Activated T-cell treated with anti-CD3 and anti-CD28 coated beads for 48 hours (primary cell): ENCODE measurements at regions not wholly inside any gene's neighbourhood (a gene's known extent, or its start where the extent isn't known, plus 50 kb on each side); places are given as distances from the start of the nearest gene placed in this dataset.
"Not testable (repeated sequence)": the region's sequence is repeated elsewhere in the genome, so short reads cannot be mapped to it uniquely, and the experiment has no call there.

Experiments used
- DNase-seq: peaks from one replicate; pipeline ENCODE4 v3.0.0-alpha.2; 2020; ENCODE audit warnings: low read depth

DNA sequence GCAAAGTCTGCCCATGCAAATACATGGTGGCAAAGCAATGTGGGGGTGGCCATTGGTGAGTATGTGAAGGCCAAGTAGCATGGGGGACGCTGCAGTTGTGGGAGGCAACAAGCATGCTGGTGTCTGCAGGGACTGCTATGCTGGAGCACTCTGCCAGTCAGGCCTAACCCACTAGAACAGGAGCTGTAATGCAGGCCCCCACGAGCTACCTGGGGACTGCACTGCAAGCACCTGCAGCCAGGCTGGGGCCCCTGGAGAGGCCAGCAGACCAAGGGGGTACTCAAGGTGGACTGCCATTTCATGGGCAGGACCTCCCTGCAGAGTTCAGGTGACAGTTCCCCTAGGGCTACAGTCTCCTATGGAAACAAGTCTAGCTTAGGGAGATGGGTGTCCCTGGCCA, 183.8 kb upstream of the PDE4D start:
- DNase-seq = no peak

DNA sequence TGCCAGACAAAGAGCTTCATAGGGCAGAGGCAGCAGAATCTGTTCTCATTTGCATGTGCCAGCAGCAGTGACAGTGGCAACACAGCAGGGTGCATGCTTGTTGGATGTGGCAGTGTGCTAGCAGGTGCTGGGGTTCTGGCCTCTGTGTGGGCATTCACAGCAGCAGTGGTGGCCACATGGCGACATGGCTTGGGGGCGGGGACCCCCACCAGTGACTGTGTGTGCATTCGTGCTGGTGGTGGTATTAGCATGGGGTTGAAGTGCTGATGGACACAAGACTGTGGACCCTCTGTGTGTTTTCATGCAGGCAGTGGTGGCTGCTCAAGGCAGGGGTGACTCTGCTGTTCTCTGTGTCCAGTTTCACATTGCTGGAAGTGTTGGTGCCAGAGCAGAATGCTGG, 183.2 kb upstream of the PDE4D start:
- no peak for DNase-seq

DNA sequence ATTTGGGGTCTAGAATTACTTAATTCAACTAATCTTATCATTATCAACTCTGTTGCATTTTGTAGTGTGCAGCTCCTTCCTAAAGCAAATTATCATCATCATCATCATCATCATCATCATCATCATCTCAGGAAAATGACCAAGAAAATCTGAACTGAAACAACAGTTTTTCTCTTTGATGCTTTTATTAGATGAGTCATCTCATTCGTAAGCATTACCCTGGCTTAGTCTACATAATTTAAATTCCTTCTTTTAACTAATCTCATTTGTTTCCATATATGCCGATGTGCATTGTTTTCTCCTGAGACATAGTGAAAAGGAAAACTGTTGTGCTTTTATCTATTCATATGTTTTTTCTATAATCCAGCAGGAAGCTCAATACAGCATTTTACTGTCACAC, 173.0 kb upstream of the PDE4D start:
- DNase-seq = no peak

DNA sequence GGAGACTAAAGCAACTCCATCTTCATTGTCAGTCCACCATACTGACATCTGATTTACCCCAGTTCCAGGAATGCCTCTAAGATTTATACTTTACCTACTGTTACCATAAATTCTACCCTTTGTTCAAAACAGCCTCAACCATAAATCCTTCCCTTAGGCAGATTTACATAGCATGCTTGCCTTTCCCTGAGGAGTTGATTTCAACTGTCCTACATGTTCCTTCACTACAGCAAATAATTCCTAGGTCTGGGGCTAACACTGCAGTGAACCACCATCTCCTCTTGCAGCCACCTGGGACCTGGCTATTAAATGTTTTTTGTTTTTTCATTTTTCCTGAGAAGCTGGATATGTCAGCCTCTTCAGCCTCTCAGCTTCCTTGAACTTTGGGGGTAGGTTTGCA, 166.9 kb upstream of the PDE4D start:
- no peak for DNase-seq

DNA sequence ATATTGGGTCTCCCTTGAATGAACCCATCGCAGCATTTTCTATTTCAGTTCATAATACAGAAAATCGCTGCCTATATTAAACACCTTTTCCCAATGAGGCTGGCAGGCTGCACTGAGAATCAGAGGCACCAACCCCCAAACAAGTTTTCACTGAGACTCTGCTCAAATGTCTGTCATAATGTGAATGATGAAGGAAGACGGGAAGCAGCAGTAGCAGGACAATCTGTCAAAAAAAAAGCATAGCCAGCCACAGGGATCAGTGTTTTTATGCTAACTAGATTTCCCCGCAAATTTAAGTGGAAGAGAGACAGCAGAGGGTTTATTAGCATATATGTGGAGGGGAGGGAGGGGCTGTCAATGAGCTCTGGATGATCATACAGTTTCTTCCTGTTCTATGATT, 162.7 kb upstream of the PDE4D start:
- no peak for DNase-seq

DNA sequence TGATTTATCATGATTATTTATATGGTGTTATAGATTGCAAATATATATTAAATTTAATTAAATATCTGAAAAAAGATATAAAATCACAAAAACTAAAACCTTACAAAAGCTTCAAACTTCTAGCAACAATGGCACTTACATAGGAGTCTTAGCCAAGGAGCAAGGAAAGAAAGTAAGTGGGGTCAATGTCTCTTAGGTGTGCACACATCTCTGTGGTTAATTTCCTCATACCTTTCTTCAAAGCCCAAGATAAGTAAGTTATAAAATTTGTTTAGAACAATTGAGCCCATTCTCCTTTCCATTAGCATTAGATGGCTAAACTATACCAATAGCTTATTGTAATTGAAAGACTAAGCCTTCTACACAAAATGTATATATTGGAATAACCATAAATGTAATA, 161.6 kb upstream of the PDE4D start:
- DNase-seq = no peak

DNA sequence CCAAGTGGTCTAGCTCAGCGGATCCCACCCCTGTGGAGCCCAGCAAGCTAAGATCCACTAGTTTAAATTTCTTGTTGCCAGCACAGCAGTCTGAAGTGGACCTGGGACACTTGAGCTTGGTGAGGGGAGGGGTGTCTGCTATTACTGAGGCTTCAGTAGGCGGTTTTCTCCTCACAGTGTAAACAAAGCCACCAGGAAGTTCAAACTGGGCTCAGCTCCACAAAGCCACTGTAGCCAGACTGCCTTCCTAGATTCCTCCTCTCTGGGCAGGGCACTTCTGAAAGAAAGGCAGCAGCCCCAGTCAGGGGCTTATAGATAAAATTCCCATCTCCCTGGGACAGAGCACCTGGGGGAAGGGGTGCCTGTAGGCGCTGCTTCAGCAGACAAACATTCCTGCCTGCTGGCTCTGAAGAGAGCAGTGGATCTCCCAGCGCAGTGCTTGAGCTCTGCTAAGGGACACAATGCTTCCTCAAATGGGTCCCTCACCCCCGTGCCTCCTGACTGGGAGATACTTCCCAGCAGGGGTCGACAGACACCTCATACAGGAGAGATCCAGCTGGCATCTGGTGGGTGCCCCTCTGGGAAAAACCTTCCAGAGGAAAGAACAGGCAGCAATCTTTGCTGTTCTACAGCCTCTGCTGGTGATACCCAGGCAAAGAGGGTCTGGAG, 148.6 kb upstream of the PDE4D start:
- not testable (repeated sequence) for DNase-seq

DNA sequence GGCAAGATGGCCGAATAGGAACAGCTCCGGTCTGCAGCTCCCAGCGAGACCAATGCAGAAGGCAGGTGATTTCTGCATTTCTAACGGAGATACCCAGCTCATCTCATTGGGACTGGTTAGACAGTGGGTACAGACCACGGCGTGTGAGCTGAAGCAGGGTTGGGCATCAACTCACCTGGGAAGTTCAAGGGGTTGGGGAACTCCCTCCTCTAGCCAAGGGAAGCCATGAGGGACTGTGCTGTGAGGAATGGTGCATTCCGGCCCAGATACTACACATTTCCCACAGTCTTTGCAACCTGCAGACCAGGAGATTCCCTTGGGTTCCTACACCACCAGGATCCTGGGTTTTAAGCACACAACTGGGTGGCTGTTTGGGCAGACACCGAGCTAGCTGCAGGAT, 148.0 kb upstream of the PDE4D start:
- DNase-seq = not testable (repeated sequence)

DNA sequence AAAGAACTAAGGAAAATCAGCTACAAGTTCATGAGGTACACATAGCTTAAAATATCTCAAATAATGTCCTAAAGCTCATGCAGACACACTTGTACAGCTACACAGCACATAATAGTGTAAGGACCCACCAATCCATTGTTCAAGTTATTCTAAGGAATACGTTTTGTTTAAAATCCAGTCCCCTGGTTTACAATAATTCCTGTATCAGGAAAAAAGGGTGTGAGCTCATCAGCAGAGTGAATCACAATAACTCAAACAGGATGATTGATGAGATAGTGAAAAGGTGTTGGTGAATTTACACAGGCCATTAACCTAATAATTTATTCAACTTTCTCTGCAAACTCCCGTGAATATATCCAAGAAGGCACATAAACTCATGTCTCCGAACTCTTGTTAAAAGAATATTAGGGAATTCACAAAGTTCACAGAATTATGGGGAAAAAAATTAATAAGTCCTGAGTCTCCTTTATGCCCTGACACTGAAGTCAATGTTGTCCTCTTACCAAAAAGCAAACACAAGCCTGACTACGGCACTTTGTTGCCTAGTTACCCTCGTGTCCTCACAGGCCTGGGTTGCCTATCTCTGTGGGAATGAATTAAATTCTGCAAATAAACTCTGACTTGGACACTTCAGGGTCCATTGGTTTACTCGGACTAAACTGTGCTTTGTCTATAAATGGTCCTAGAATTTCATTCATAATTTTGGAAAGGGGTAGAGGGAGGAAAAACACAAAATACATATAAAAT, 142.8 kb upstream of the PDE4D start:
- no peak for DNase-seq

DNA sequence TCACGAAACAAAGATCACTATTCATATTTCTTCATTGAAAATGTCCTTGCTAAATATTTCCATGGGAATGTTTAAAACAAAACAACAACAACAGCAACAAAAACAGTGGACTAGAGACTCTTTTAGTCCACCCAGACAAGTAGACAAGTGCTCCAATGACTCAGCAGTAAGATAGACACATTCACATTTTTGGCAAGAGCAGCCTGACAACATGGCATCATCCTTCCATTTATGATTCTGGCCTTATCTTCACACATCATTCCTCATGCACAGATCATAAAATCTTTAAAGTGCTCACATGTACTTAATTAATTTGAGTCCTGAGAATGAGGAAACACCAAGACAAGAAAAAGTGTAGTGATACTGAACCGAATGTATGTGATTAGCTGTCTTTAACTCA, 132.6 kb upstream of the PDE4D start:
- DNase-seq = no peak

DNA sequence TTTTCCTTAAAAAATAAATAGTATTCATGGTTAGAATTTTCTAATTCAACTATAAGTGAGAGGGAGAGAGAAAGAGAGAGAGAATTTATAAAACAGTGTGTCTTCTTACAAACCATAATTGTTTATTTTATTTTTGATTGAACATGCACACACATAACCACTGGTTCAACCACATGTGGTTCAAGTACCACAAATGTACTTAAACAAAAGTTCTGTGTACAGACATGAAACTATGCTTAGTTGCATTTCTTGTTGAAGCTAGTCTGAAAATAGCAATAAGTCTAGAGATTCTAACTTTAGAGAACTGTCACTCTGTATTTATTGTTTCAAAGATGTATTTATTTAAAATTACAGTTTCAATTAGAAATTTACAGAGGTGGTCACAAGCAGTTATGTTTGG, 130.6 kb upstream of the PDE4D start:
- DNase-seq = no peak

DNA sequence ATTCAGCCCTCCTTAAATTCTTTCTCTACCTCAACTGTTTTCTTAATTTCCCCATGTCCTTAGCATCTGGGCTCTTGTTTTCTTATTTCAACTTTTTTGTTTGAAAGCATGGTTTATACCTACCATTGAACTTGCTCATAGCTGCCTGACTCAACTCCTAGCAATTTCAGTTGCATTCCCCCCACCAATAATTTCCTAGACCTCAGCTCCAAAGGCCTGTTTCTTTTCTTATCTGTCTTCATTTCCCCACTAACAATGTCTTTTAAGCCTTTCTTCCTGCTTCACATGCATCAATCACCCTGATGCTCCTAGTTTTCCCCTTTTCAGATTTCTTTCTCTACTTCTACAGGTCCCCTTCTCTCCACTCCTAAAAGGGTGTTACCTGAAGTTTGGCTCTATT, 129.7 kb upstream of the PDE4D start:
- no peak for DNase-seq

DNA sequence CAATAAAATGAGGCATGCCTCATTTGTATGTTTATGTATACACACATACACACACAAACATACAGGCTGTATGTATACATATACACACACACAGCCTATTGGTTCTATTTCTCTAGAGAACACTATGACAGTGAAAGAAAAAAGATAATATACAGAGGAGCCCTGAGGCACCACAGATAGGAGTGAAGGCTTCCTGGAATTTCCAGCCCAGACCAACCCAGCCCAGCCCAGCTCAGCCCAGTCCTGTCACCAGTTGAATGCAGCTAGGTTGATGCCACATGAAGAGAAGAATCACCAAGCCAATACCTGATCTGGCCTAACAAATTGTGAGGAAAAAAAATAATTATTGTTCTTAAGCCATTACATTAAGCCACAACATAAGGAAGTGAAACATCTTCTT, 126.9 kb upstream of the PDE4D start:
- no peak for DNase-seq

DNA sequence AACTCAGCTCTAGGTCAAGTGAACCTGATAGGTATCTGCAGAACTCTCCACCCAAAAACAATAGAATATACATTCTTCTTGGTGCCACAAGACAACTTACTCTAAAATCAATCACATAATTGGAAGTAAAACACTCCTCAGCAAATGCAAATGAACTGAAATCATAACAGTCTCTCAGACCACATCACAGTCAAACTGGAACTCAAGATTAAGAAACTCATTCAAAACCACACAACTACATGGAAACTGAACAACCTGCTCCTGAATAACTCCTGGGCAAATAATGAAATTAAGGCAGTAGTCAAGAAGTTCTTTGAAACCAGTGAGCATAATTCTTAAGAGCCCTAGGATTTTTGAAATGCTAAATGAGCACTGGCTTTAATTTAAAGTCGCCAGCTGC, 125.4 kb upstream of the PDE4D start:
- DNase-seq = not testable (repeated sequence)

DNA sequence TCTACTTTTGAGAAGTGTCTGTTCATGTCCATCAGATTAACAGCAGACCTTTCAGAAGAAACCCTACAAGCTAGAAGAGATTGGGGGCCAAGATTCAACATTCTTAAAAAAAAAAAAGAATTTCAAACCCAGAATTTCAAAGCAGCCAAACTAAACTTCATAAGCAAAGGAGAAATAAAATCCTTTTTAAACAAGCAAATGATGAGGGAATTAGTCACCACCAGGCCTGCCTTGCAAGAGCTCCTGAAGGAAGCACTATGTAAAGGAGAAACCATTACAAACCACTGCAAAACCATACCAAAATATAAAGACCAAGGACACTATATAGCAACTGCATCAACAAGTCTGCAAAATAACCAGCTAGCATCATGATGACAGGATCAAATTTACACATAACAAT, 124.6 kb upstream of the PDE4D start:
- DNase-seq = no peak

DNA sequence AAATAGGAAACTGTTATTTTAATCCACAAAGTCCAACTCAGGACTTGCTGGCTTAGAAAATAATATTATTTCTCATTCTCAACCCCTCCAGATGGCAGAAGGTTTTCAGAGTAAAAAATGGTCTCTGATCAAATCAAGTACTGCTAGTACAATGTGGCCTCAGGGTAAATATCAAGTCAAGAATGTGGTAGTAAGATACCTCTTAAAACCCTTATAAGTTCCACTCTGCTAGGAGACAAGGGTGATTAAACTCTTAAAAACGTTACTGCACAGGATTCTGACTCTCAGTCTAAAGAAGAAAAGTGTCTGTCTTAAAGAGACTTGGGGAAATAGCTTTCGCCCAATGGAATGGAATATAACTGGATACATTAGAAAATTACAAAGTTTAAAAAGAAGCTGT, 120.8 kb upstream of the PDE4D start:
- DNase-seq = no peak

DNA sequence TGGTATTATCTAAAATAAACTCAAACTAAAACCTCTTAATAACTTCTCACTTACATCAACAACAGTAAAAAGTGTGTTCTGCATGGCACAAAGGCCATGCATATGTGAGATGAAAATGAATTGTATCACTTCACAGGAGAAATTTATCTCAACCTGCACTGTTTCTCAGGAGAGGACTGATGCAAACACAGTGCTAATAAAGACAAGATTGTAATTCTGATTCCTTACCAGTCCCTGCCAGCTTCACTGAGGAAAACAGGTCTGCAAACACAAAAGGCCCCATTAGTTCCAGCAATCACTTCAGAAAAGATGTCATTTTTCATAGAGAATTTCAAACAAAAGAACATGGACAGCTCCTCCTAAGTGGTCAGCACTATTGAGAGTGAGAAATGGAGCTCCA, 117.3 kb upstream of the PDE4D start:
- no peak for DNase-seq

DNA sequence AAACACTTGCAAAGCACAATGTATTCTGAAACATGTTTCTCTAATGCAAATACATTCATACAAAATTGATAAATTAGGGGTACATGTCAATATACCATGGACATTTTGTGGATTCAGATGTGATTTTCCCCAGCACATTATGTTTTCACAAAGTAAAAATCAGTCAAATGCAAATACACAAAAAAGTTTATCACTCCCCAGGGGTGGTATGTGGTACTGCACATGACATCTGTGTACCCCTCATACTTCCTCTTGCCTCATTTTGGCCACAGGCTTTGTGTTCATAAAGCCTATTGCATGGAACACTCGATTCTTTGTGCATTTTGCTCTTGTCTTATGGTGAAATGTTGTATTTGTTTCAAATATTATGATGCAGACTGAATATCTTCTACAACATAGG, 116.8 kb upstream of the PDE4D start:
- DNase-seq = no peak

DNA sequence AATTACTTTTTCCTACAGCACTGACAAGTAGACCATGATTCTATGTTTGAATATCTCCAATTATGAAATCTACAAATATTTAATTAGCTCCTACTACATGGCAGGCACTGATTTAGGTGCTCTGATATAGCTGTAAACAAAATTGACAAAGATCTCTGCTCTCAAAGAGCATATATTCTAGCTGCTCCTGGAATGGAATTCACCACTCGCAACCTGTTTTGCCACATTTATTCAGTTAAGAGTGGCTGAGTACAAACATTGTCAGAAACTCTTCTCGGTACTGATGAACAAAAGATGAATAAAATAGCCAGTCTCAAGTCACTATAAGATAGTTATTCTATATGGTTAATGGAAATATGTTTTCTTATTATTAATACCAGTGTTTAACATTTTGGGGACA, 114.2 kb upstream of the PDE4D start:
- no peak for DNase-seq

DNA sequence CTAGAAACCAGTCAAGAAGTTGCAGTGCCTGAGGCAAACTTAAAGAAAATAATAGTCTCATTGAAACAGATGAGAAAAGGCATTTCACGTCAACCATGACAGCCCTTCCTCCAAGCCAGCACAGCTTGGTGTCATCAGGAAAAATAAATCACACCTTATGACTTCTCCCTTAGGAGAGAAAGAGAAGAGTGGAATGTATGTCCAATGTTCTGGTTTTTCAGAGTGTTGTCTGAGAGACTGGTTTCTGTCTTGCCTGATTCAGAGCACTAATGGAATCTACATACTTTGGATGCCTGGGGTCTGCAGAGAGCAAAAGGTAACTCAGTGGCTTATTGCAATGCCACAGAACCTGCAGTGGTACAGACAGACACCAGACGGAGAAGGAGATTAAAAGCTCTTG, 105.5 kb upstream of the PDE4D start:
- DNase-seq = no peak

DNA sequence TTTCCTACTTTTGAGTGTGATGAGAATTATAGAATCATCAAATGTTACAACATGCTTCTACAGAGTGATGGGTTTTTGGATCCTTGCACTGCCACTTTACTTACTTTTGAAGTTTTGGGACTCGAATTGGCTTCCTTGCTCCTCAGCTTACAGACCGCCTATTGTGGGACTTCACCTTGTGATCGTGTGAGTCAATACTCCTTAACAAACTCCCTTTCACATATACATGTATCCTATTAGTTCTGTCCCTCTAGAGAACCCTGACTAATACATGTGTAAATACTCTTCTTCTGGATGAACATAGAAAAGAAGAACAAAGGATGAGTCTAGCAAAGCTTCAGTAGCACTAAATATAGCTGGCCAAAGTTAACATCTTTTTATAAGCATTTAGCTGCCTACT, 98.7 kb upstream of the PDE4D start:
- no peak for DNase-seq

DNA sequence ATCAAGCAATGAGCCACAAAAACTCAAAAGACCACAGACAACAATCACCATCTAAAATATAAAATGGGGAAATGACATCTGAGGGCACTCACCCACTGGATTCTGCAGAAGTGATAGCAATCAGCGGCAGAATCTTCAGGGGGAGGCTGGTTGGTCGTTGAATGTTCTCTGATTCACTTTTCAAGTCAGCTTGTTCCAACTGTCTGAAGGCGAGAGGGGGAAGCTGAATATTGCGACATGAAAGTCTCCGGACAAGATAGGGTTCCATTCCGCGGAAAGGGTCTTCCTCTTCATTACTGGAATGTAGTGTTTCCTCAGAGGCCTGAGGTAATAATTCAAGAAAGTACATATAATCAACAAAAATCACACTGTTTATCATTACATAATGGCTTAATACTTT, 94.9 kb upstream of the PDE4D start:
- no peak for DNase-seq

DNA sequence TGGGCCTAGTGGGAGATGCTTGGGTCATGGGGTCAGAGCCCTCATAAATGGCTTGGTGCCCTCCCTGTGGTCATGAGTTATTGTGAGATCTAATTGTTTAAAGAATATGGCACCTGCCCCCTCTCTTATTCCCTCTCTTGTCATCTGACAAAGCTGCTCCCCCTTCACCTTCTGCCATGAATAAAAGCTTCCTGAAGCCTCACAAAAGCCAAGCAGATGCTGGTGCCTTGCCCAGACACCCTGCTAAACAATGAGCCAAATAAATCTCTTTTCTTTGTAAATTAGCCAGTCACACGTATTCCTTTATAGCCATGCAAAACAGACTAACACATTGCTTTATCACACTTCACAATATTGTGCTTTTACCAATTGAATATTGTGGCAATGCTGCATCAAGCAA, 82.8 kb upstream of the PDE4D start:
- no peak for DNase-seq

DNA sequence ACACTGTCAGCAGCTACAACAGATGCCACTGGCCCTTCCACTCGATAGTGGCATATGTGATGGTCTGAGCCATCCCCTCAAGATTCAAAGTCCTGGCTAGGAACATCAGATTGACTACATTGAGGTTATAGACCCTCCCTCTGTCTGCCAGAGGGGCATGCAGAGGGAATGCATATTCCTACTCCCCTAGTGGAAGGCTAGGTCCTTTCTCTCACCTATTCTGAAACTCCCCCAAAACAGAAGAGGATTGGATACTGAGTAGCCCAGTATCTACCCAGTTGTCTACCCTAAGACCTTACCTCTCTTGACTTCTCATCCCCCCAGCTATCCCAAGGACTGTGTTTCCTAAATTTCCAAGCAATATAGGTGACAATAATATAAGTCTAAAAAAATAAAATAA, 78.5 kb upstream of the PDE4D start:
- DNase-seq = no peak
